IMR-90 (cell line): ENCODE measurements at regions not wholly inside any gene's neighbourhood (a gene's known extent, or its start where the extent isn't known, plus 50 kb on each side); places are given as distances from the start of the nearest gene placed in this dataset.
"Not testable (repeated sequence)": the region's sequence is repeated elsewhere in the genome, so short reads cannot be mapped to it uniquely, and the experiment has no call there.

Experiments used
- ATAC-seq: fragments of 200-7000 bp; cut with Tn5 transposase; 2 replicates; pipeline ENCODE4 v1.9.1; 2020; ENCODE audit warnings: low read depth, mild to moderate bottlenecking, moderate library complexity
- BruUV-seq: library from RNA; stranded (reverse); fragments of 400-500 nt; replicated peaks from 2 replicates; lab custom pipeline; 2021; lab: Mats Ljungman, UMichigan
- CTCF ChIA-PET: fragments of 300-600 bp; formaldehyde crosslinking; extraction: SDS; loops from one replicate; lab custom pipeline; 2021; ENCODE audit warnings: antibody characterized with exemption; lab: Yijun Ruan, JAX
- POLR2A ChIA-PET: fragments of 300-600 bp; sonication (Branson Sonifier 250); formaldehyde crosslinking; loops from one replicate; lab custom pipeline; 2022; ENCODE audit warnings: antibody characterized with exemption; ENCODE audit not compliant: unreplicated experiment; lab: Charles Lee
- DNase-seq: peaks from one replicate; pipeline ENCODE4 v3.0.0; 2013
- H2AFZ ChIP-seq: replicated peaks from 2 replicates; pipeline ENCODE3; 2013; ENCODE audit warnings: low read length, mild to moderate bottlenecking; ENCODE audit not compliant: poor library complexity
- H2AK5ac ChIP-seq: 2 replicates; pipeline ENCODE4 v1.6.1; 2013; ENCODE audit warnings: low read depth, low read length, inconsistent platforms
- H2AK9ac ChIP-seq: replicated peaks from 2 replicates; pipeline ENCODE3; 2013; ENCODE audit warnings: mild to moderate bottlenecking, low read depth, low read length, moderate library complexity; ENCODE audit not compliant: poor library complexity
- H2BK120ac ChIP-seq: 2 replicates; pipeline ENCODE4 v1.6.1; 2013; ENCODE audit warnings: low read depth, low read length, inconsistent platforms
- H2BK15ac ChIP-seq: 3 replicates; pipeline ENCODE4 v1.6.1; 2013; ENCODE audit warnings: low read depth, low read length, inconsistent platforms
- H2BK20ac ChIP-seq: 2 replicates; pipeline ENCODE4 v1.6.1; 2013; ENCODE audit warnings: low read depth, mild to moderate bottlenecking, inconsistent platforms, low read length, moderate library complexity
- H2BK5ac ChIP-seq: 2 replicates; pipeline ENCODE4 v1.6.1; 2013; ENCODE audit warnings: mild to moderate bottlenecking, low read depth, low read length, inconsistent platforms; ENCODE audit not compliant: poor library complexity, severe bottlenecking
- H3K14ac ChIP-seq: replicated peaks from 2 replicates; pipeline ENCODE4 v1.6.1; 2013; ENCODE audit warnings: low read depth, low read length, inconsistent platforms
- H3K18ac ChIP-seq: 2 replicates; pipeline ENCODE4 v1.6.1; 2013; ENCODE audit warnings: low read depth, low read length, control low read depth
- H3K23ac ChIP-seq: 2 replicates; pipeline ENCODE4 v1.6.1; 2013; ENCODE audit warnings: low read depth, low read length, inconsistent platforms
- H3K27ac ChIP-seq: 2 replicates; pipeline ENCODE4 v1.5.1; 2013; ENCODE audit warnings: mild to moderate bottlenecking, control low read depth, low read length; ENCODE audit not compliant: insufficient read depth
- H3K27me3 ChIP-seq: 2 replicates; pipeline ENCODE4 v1.6.1; 2013; ENCODE audit warnings: low read length; ENCODE audit not compliant: control insufficient read depth, insufficient read depth
- H3K36me3 ChIP-seq: 2 replicates; pipeline ENCODE4 v1.6.1; 2013; ENCODE audit warnings: low read length, mixed read lengths; ENCODE audit not compliant: control insufficient read depth, insufficient read depth
- H3K4ac ChIP-seq: 2 replicates; pipeline ENCODE4 v1.6.1; 2013; ENCODE audit warnings: low read depth, low read length, inconsistent platforms
- H3K4me1 ChIP-seq: 2 replicates; pipeline ENCODE4 v1.6.1; 2013; ENCODE audit warnings: low read length, mixed read lengths; ENCODE audit not compliant: control insufficient read depth, insufficient read depth
- H3K4me2 ChIP-seq: 2 replicates; pipeline ENCODE4 v1.6.1; 2013; ENCODE audit warnings: low read depth, mild to moderate bottlenecking, control low read depth, low read length, moderate library complexity
- H3K4me3 ChIP-seq: 2 replicates; pipeline ENCODE4 v1.5.1; 2013; ENCODE audit warnings: low read depth, mild to moderate bottlenecking, control low read depth, low read length, moderate library complexity; ENCODE audit not compliant: insufficient read depth
- H3K56ac ChIP-seq: 2 replicates; pipeline ENCODE4 v1.6.1; 2013; ENCODE audit warnings: low read length, inconsistent platforms; ENCODE audit not compliant: insufficient read depth; ENCODE audit errors: extremely low read depth
- H3K79me1 ChIP-seq, 2 experiments: 2 replicates each; pipeline ENCODE4 v1.6.1; 2013; ENCODE audit warnings: low read length in 2 of 2, inconsistent platforms in 1 of 2, low read depth in 1 of 2
- H3K9ac ChIP-seq: 2 replicates; pipeline ENCODE4 v1.6.1; 2013; ENCODE audit warnings: low read depth, low read length, control low read depth
- H3K9me1 ChIP-seq: 2 replicates; pipeline ENCODE4 v1.6.1; 2013; ENCODE audit warnings: low read length, inconsistent platforms; ENCODE audit not compliant: insufficient read depth
- H3K9me3 ChIP-seq: 2 replicates; pipeline ENCODE4 v1.6.1; 2013; ENCODE audit warnings: low read length; ENCODE audit not compliant: control insufficient read depth, insufficient read depth
- H4K20me1 ChIP-seq: 2 replicates; pipeline ENCODE4 v1.6.1; 2013; ENCODE audit warnings: low read length, inconsistent platforms; ENCODE audit not compliant: insufficient read depth
- H4K5ac ChIP-seq: 2 replicates; pipeline ENCODE4 v1.6.1; 2013; ENCODE audit warnings: mild to moderate bottlenecking, low read depth, low read length, control low read depth
- H4K8ac ChIP-seq, 2 experiments: 2 replicates each; pipeline ENCODE4 v1.6.1; 2013; ENCODE audit warnings: low read depth in 2 of 2, low read length in 2 of 2, control low read depth in 1 of 2, inconsistent platforms in 1 of 2
- H4K91ac ChIP-seq: 2 replicates; pipeline ENCODE4 v1.6.1; 2013; ENCODE audit warnings: low read depth, low read length, inconsistent platforms; ENCODE audit not compliant: insufficient read depth
- MXI1 ChIP-seq: IDR thresholded peaks from 2 replicates; pipeline ENCODE4 v1.6.1; 2012; ENCODE audit warnings: low read depth, mild to moderate bottlenecking, low read length, moderate library complexity, borderline replicate concordance
- POLR2A ChIP-seq: IDR thresholded peaks from 2 replicates; pipeline ENCODE4 v1.6.1; 2012; ENCODE audit warnings: mild to moderate bottlenecking, low read depth, low read length
- WGBS, 2 experiments: methylation state at CpG; one replicate each; pipeline versions ENCODE4 v1.1.5 to v1.1.7; 2013; ENCODE audit warnings: missing lambda C conversion rate in 2 of 2; ENCODE audit not compliant: insufficient read length in 1 of 2; ENCODE audit errors: extremely low coverage in 2 of 2; 5-methylcytosine and 5-hydroxymethylcytosine counted together
- dilution Hi-C: fragments of 300-500 bp; cut with HindIII; formaldehyde crosslinking; loops from one replicate; pipeline ENCODE4 v1.14.3; 2018; ENCODE audit warnings: low sequenced_read_pairs; ENCODE audit not compliant: unreplicated experiment
- in situ Hi-C: fragments of 300-500 bp; cut with MboI; formaldehyde crosslinking; loops from 3 replicates; pipeline ENCODE4 v1.14.3; 2019; ENCODE audit warnings: low sequenced_read_pairs, inconsistent platforms, mixed read lengths
- intact Hi-C: fragments of 100-400 bp; cut with micrococcal nuclease; formaldehyde crosslinking; loops from 2 replicates; pipeline ENCODE4 v1.10.0; 2022

GRCh38 chr3:22414239-22414638 lies 663.2 kb upstream of the ZNF385D start:
- no peak overlapping the region for H2BK20ac ChIP-seq
- no peak overlapping the region for H4K8ac ChIP-seq
- TF ChIP-seq POLR2A (no peak), MXI1 (no peak)
- no peak overlapping the region for H4K91ac ChIP-seq
- H3K27me3 ChIP-seq = no peaks in the 10 kb centered on the region
- no peak overlapping the region for H3K27ac ChIP-seq
- no peak overlapping the region for H3K9ac ChIP-seq
- H3K23ac ChIP-seq = no peak overlapping the region
- H3K14ac ChIP-seq = no peak overlapping the region
- no peak overlapping the region for H3K4me3 ChIP-seq
- H2BK15ac ChIP-seq = no peak overlapping the region
- no peak overlapping the region for H3K18ac ChIP-seq
- no peak overlapping the region for H4K5ac ChIP-seq
- H2AK5ac ChIP-seq = no peak overlapping the region
- dilution Hi-C loops = no loop called here
- no peaks in the 10 kb centered on the region for H3K4me1 ChIP-seq
- intact Hi-C loops = no loop called here
- no peaks in the 10 kb centered on the region for H4K20me1 ChIP-seq
- POLR2A ChIA-PET = no interaction called here
- ATAC-seq (no peak), DNase-seq (no peak)
- H3K4me2 ChIP-seq = no peak overlapping the region
- no peaks in the 10 kb centered on the region for H3K36me3 ChIP-seq
- H2AK9ac ChIP-seq = no peak overlapping the region
- no peak overlapping the region for H2BK5ac ChIP-seq
- H3K4ac ChIP-seq = no peak overlapping the region
- H2BK120ac ChIP-seq = no peak overlapping the region
- CTCF ChIA-PET = no interaction called here
- no TSS peak for BruUV-seq
- no CpG with 5 or more reads among the region's 3 CpGs for WGBS, 2 experiments
- H3K56ac ChIP-seq = no peak overlapping the region
- peaks cover 14% of the 10 kb centered on the region for H3K9me3 ChIP-seq
- no peak overlapping the region for H2AFZ ChIP-seq
- H3K9me1 ChIP-seq = no peaks in the 10 kb centered on the region
- in situ Hi-C loops = no loop called here
- H3K79me1 ChIP-seq = no peaks in the 10 kb centered on the region

- H4K8ac ChIP-seq, POLR2A ChIA-PET, CTCF ChIA-PET, H3K4me3 ChIP-seq, H3K23ac ChIP-seq, intact Hi-C loops, H2AFZ ChIP-seq, H3K4me2 ChIP-seq, H3K14ac ChIP-seq, H4K20me1 ChIP-seq, H3K18ac ChIP-seq, H3K4ac ChIP-seq, H3K36me3 ChIP-seq, H2BK20ac ChIP-seq, H3K4me1 ChIP-seq, BruUV-seq, in situ Hi-C loops, H2BK15ac ChIP-seq, H3K27ac ChIP-seq, H2BK120ac ChIP-seq, dilution Hi-C loops, H2BK5ac ChIP-seq, H4K91ac ChIP-seq, H3K9ac ChIP-seq, H3K56ac ChIP-seq, DNase-seq, H3K27me3 ChIP-seq, H2AK9ac ChIP-seq, H3K79me1 ChIP-seq, H3K9me1 ChIP-seq, ATAC-seq, H4K5ac ChIP-seq, H2AK5ac ChIP-seq: not testable (repeated sequence)
- H3K9me3 ChIP-seq = peaks cover 17% of the 10 kb centered on the region
- WGBS, 2 experiments = 60% methylated on average over 6 of the region's 19 CpGs; no CpG with 5 or more reads in 1 of the 2 experiments
These were observed 665.9 kb upstream of the ZNF385D start for GRCh38 chr3:22416838-22417446.
